GM12878 (cell line): ENCODE measurements at regions not wholly inside any gene's neighbourhood (a gene's known extent, or its start where the extent isn't known, plus 50 kb on each side); places are given as distances from the start of the nearest gene placed in this dataset.

Source experiments
- ATAC-seq: fragments of 200-7000 bp; cut with Tn5 transposase; 3 replicates; pipeline ENCODE4 v1.9.1; 2020; ENCODE audit warnings: mild to moderate bottlenecking, moderate library complexity
- BruUV-seq: library from RNA; stranded (reverse); fragments of 400-500 nt; replicated peaks from 2 replicates; lab custom pipeline; 2021; lab: Mats Ljungman, UMichigan
- CTCF ChIA-PET: fragments of 300-600 bp; sonication (Branson Sonifier 250); formaldehyde crosslinking; extraction: SDS; loops from one replicate; lab custom pipeline; 2021; ENCODE audit warnings: inconsistent platforms; lab: Yijun Ruan, JAX
- POLR2A ChIA-PET: fragments of 350-600 bp; formaldehyde crosslinking; extraction: SDS; loops from one replicate; lab custom pipeline; 2021; ENCODE audit warnings: inconsistent platforms; lab: Charles Lee
- RAD21 ChIA-PET: fragments of 300-600 bp; sonication (Branson Sonifier 250); formaldehyde crosslinking; loops from one replicate; lab custom pipeline; 2023; ENCODE audit warnings: antibody characterized with exemption; ENCODE audit not compliant: unreplicated experiment; lab: Charles Lee
- SMC1A ChIA-PET: fragments of 300-600 bp; sonication (Branson Sonifier 250); formaldehyde crosslinking; loops from one replicate; lab custom pipeline; 2023; ENCODE audit not compliant: unreplicated experiment, uncharacterized antibody; lab: Charles Lee
- DNase-seq: peaks from one replicate; pipeline ENCODE4 v3.0.0-alpha.2; 2011; ENCODE audit warnings: low read depth, low spot score
- FAIRE-seq: peaks from 3 replicates; lab custom pipeline; 2011; peaks lifted over from hg19 to GRCh38; lab: Jason Lieb, UNC
- H2AFZ ChIP-seq: 2 replicates; pipeline ENCODE4 v1.6.0; 2011; ENCODE audit warnings: low read depth, low read length, control low read depth; ENCODE audit not compliant: control insufficient read depth
- H3K27ac ChIP-seq: 2 replicates; pipeline ENCODE4 v1.5.1; 2011; ENCODE audit warnings: control low read depth; ENCODE audit not compliant: control insufficient read depth, insufficient read depth
- H3K27me3 ChIP-seq, 2 experiments: replicated peaks in 1 of 2; 2 replicates each; pipeline versions ENCODE4 v1.6.0 to v1.6.1; 2011; ENCODE audit warnings: low read length in 1 of 2; ENCODE audit not compliant: control insufficient read depth in 2 of 2, insufficient read depth in 2 of 2
- H3K36me3 ChIP-seq, 2 experiments: 2 replicates each; pipeline ENCODE4 v1.5.1; 2011; ENCODE audit warnings: low read length in 1 of 2; ENCODE audit not compliant: control insufficient read depth in 2 of 2, insufficient read depth in 2 of 2
- H3K4me1 ChIP-seq: 2 replicates; pipeline ENCODE4 v1.6.1; 2011; ENCODE audit warnings: mild to moderate bottlenecking, low read length, moderate library complexity, mixed read lengths; ENCODE audit not compliant: control insufficient read depth, insufficient read depth
- H3K4me2 ChIP-seq: 2 replicates; pipeline ENCODE4 v1.6.0; 2011; ENCODE audit warnings: control low read depth; ENCODE audit not compliant: control insufficient read depth, insufficient read depth
- H3K4me3 ChIP-seq: fragments of 200-600 bp; sonication (generic); 2 replicates; pipeline ENCODE4 v1.5.1; 2016
- H3K79me2 ChIP-seq: 2 replicates; pipeline ENCODE4 v1.6.0; 2011; ENCODE audit warnings: low read length; ENCODE audit not compliant: control insufficient read depth, insufficient read depth
- H3K9ac ChIP-seq: 2 replicates; pipeline ENCODE4 v1.8.0; 2011; ENCODE audit warnings: low read length, control low read depth, mixed read lengths; ENCODE audit not compliant: control insufficient read depth, insufficient read depth
- H3K9me3 ChIP-seq: replicated peaks from 3 replicates; pipeline ENCODE4 v1.5.1; 2011; ENCODE audit warnings: mild to moderate bottlenecking, low read length; ENCODE audit not compliant: control insufficient read depth, insufficient read depth
- H4K20me1 ChIP-seq: 2 replicates; pipeline ENCODE4 v1.6.0; 2011; ENCODE audit not compliant: control insufficient read depth, insufficient read depth
- BCL3 ChIP-seq: IDR thresholded peaks from 2 replicates; pipeline ENCODE4 v1.6.1; 2011; ENCODE audit warnings: borderline replicate concordance, low read depth, mild to moderate bottlenecking, moderate library complexity, low read length; ENCODE audit not compliant: insufficient read depth, poor library complexity, severe bottlenecking
- DPF2 ChIP-seq: fragments of 450-650 bp; IDR thresholded peaks from 2 replicates; pipeline ENCODE4 v1.6.1; 2017; ENCODE audit warnings: mild to moderate bottlenecking
- EED ChIP-seq: sonication (generic); IDR thresholded peaks from 2 replicates; pipeline ENCODE4 v1.6.1; 2016; ENCODE audit warnings: antibody characterized with exemption, low read depth
- ESRRA ChIP-seq: IDR thresholded peaks from 2 replicates; pipeline ENCODE4 v1.6.1; 2012; ENCODE audit warnings: mild to moderate bottlenecking, low read length, improper control_type of control experiment
- IKZF1 ChIP-seq: fragments of 450-650 bp; conservative IDR thresholded peaks from 2 replicates; pipeline ENCODE4 v1.6.1; 2017; ENCODE audit warnings: antibody characterized with exemption, mild to moderate bottlenecking
- MLLT1 ChIP-seq: fragments of 450-650 bp; IDR thresholded peaks from 2 replicates; pipeline ENCODE4 v1.6.1; 2016; ENCODE audit warnings: mild to moderate bottlenecking
- MTA2 ChIP-seq: fragments of 450-650 bp; IDR thresholded peaks from 2 replicates; pipeline ENCODE4 v1.6.1; 2016; ENCODE audit warnings: low read depth, mild to moderate bottlenecking, moderate library complexity
- NBN ChIP-seq: fragments of 450-650 bp; IDR thresholded peaks from 2 replicates; pipeline ENCODE4 v1.6.1; 2016
- RELA ChIP-seq: fragments of 450-650 bp; IDR thresholded peaks from 2 replicates; pipeline ENCODE4 v1.8.0; 2014; ENCODE audit warnings: borderline replicate concordance; ENCODE audit not compliant: partially characterized antibody
- TAF1 ChIP-seq: IDR thresholded peaks from 2 replicates; pipeline ENCODE4 v1.6.1; 2011; ENCODE audit warnings: mild to moderate bottlenecking, low read depth, low read length, borderline replicate concordance
- TBL1XR1 ChIP-seq: IDR thresholded peaks from 2 replicates; pipeline ENCODE4 v1.6.1; 2012; ENCODE audit warnings: low read depth, low read length, improper control_type of control experiment
- TCF7 ChIP-seq: IDR thresholded peaks from 2 replicates; pipeline ENCODE4 v1.6.1; 2014; ENCODE audit warnings: antibody characterized with exemption, borderline replicate concordance
- YBX1 ChIP-seq: fragments of 450-650 bp; IDR thresholded peaks from 2 replicates; pipeline ENCODE4 v1.6.1; 2016; ENCODE audit warnings: antibody characterized with exemption
- ZNF217 ChIP-seq: fragments of 450-650 bp; IDR thresholded peaks from 2 replicates; pipeline ENCODE4 v1.6.1; 2017; ENCODE audit warnings: antibody characterized with exemption, mild to moderate bottlenecking
- ZNF24 ChIP-seq: fragments of 450-650 bp; IDR thresholded peaks from 2 replicates; pipeline ENCODE4 v1.6.1; 2017; ENCODE audit warnings: antibody characterized with exemption, mild to moderate bottlenecking
- WGBS: methylation state at CpG from one replicate; pipeline ENCODE4 v1.1.6; 2016; ENCODE audit warnings: low lambda C conversion rate; ENCODE audit not compliant: insufficient replicate concordance, insufficient coverage; ENCODE audit errors: missing lambda C conversion rate; 5-methylcytosine and 5-hydroxymethylcytosine counted together
- in situ Hi-C: fragments of 300-500 bp; cut with MboI; formaldehyde crosslinking; loops from 9 replicates; pipeline ENCODE4 v1.14.3; 2018; ENCODE audit warnings: mixed read lengths
- intact Hi-C: fragments of 100-400 bp; cut with micrococcal nuclease; formaldehyde crosslinking; loops from one replicate; pipeline ENCODE4 v1.14.2; 2022; ENCODE audit not compliant: unreplicated experiment

GRCh38 chr5:89421035-89421434 is 538.1 kb upstream of the MEF2C start:
- ATAC-seq (peak; percentile 74), DNase-seq (no peak), FAIRE-seq (no peak)
- Histone ChIP-seq H3K9me3 (no peaks in the 10 kb centered on the region; the same call in none of the 3 replicates), H3K4me3 (no peak overlapping the region), H4K20me1 (no peaks in the 10 kb centered on the region), H3K27ac (no peak overlapping the region), H3K4me2 (no peak overlapping the region), H3K4me1 (no peaks in the 10 kb centered on the region), H3K27me3 (no peaks in the 10 kb centered on the region), H2AFZ (peak overlapping the region; percentile 46), H3K79me2 (no peaks in the 10 kb centered on the region), H3K36me3 (no peaks in the 10 kb centered on the region; a peak in 1 of 4 replicates), H3K9ac (no peak overlapping the region)
- no TSS peak for BruUV-seq
- WGBS: 0% methylated on average over 1 of the region's 1 CpG
- ChIA-PET POLR2A (interaction anchor here (1.0 kb wide), 1 partner anchor 16 kb away, joined by 3 read pairs; no protein-coding TSS in a partner anchor), CTCF (interaction anchor here (0.6 to 0.8 kb wide), 2 partner anchors 58 to 76 kb away, joined by 3 to 4 read pairs; no protein-coding TSS in a partner anchor), RAD21 (interaction anchor here (1.2 to 1.5 kb wide), 3 partner anchors 78 to 309 kb away, joined by 3 to 6 read pairs (median 5); no protein-coding TSS in a partner anchor), SMC1A (interaction anchor here (0.6 to 2.6 kb wide), 6 partner anchors 14 to 149 kb away, joined by 3 to 7 read pairs (median 3); no protein-coding TSS in a partner anchor)
- intact Hi-C loops (no loop called here), in situ Hi-C loops (no loop called here)
- TF ChIP-seq DPF2 (0 out of 2 replicates have a peak, but pooled peaks have one; percentile 29), IKZF1 (0 out of 2 replicates have a peak, but pooled peaks have one; percentile 11), TBL1XR1 (no peak), ZNF24 (peak; percentile 20; the same call in 1 of the 2 replicates), MTA2 (peak; percentile 42; the same call in 1 of the 2 replicates)

- intact Hi-C loops (loop anchor here (2.0 kb wide), 1 partner anchor 42 kb away; no protein-coding TSS in a partner anchor), in situ Hi-C loops (no loop called here)
- no peak overlapping the region for H3K9ac ChIP-seq
- H3K4me2 ChIP-seq: no peak overlapping the region
- CTCF ChIA-PET: no interaction called here
- SMC1A ChIA-PET: interaction anchor here (0.6 to 1.9 kb wide), 7 partner anchors 11 to 273 kb away, joined by 3 to 7 read pairs (median 3); no protein-coding TSS in a partner anchor
- no peaks in the 10 kb centered on the region for H3K79me2 ChIP-seq
- RAD21 ChIA-PET: no interaction called here
- H4K20me1 ChIP-seq: no peaks in the 10 kb centered on the region
- ATAC-seq (no peak), DNase-seq (no peak), FAIRE-seq (no peak)
- no peaks in the 10 kb centered on the region; the same call in 1 of the 3 replicates for H3K9me3 ChIP-seq
- 67% methylated on average over 3 of the region's 3 CpGs for WGBS
- no peaks in the 10 kb centered on the region for H3K4me1 ChIP-seq
- H2AFZ ChIP-seq: no peak overlapping the region
- no TSS peak for BruUV-seq
- H3K27ac ChIP-seq: no peak overlapping the region
- H3K36me3 ChIP-seq: no peaks in the 10 kb centered on the region; a peak in 1 of 4 replicates
- no peak overlapping the region for H3K4me3 ChIP-seq
- no peaks in the 10 kb centered on the region for H3K27me3 ChIP-seq
- POLR2A ChIA-PET: no interaction called here
- TF ChIP-seq EED: no peak
- no peak for TF ChIP-seq ESRRA
- TF ChIP-seq BCL3: no peak
- no peak for TF ChIP-seq YBX1
- no peak for TF ChIP-seq ZNF24
- TF ChIP-seq NBN: no peak
- TF ChIP-seq ZNF217: no peak
- TF ChIP-seq RELA: no peak
- TF ChIP-seq TCF7: no peak
- no peak for TF ChIP-seq TAF1
- TF ChIP-seq MLLT1: no peak
These were observed 535.6 kb upstream of the MEF2C start for GRCh38 chr5:89418407-89419085.
